ENCODE measurements at regions not wholly inside any gene's neighbourhood (a gene's known extent, or its start where the extent isn't known, plus 50 kb on each side); places are given as distances from the start of the nearest gene placed in this dataset.
A peak's percentile ranks its signal among the peaks of the same experiment; 100 is the strongest.
"Not testable (repeated sequence)": the region's sequence is repeated elsewhere in the genome, so short reads cannot be mapped to it uniquely, and the experiment has no call there.

GRCh38 chr5:106361905-106362304 is 1308.8 kb downstream of the EFNA5 start:
- DNase-seq (ENCODE audit: low read depth): no peak

- peak; percentile 96 for DNase-seq (ENCODE audit: low read depth)
Measured at GRCh38 chr5:106331415-106331814, 1339.3 kb downstream of the EFNA5 start.

- no peak for DNase-seq (ENCODE audit: low read depth)
Measured at GRCh38 chr5:106324356-106324755, 1346.4 kb downstream of the EFNA5 start.

- no peak for DNase-seq (ENCODE audit: low read depth)
Measured at GRCh38 chr5:106321242-106321641, 1349.5 kb downstream of the EFNA5 start.

- DNase-seq (ENCODE audit: low read depth): peak; percentile 53
Measured at GRCh38 chr5:106314221-106314824, 1356.4 kb downstream of the EFNA5 start.

- DNase-seq (ENCODE audit: low read depth): peak; percentile 59
Measured at GRCh38 chr5:106312360-106312759, 1358.4 kb downstream of the EFNA5 start.

GRCh38 chr5:106311230-106311915 is 1359.4 kb downstream of the EFNA5 start:
- DNase-seq (ENCODE audit: low read depth): peak; percentile 44

GRCh38 chr5:106307265-106307664 is 1363.5 kb downstream of the EFNA5 start:
- DNase-seq (ENCODE audit: low read depth): no peak

- no peak for DNase-seq (ENCODE audit: low read depth)
Measured at GRCh38 chr5:106306313-106307028, 1364.3 kb downstream of the EFNA5 start.

- DNase-seq (ENCODE audit: low read depth): peak; percentile 81
Measured at GRCh38 chr5:106303911-106304310, 1366.8 kb downstream of the EFNA5 start.

- DNase-seq (ENCODE audit: low read depth): no peak
Measured at GRCh38 chr5:106292654-106293053, 1378.1 kb downstream of the EFNA5 start.

GRCh38 chr5:106290841-106291240 is 1379.9 kb downstream of the EFNA5 start:
- no peak for DNase-seq (ENCODE audit: low read depth)

- peak; percentile 33 for DNase-seq (ENCODE audit: low read depth)
Measured at GRCh38 chr5:106288979-106289378, 1381.8 kb downstream of the EFNA5 start.

- no peak for DNase-seq (ENCODE audit: low read depth)
Measured at GRCh38 chr5:106277540-106278096, 1393.1 kb downstream of the EFNA5 start.

GRCh38 chr5:106269252-106269843 is 1401.4 kb downstream of the EFNA5 start:
- DNase-seq (ENCODE audit: low read depth): peak; percentile 28

- DNase-seq (ENCODE audit: low read depth): no peak
Measured at GRCh38 chr5:106267256-106267655, 1403.5 kb downstream of the EFNA5 start.

- no peak for DNase-seq (ENCODE audit: low read depth)
Measured at GRCh38 chr5:106262395-106262794, 1408.3 kb downstream of the EFNA5 start.

GRCh38 chr5:106259431-106260090 is 1411.2 kb downstream of the EFNA5 start:
- not testable (repeated sequence) for DNase-seq (ENCODE audit: low read depth)

GRCh38 chr5:106258591-106259125 is 1412.1 kb downstream of the EFNA5 start:
- DNase-seq (ENCODE audit: low read depth): no peak

GRCh38 chr5:106254784-106255183 is 1416.0 kb downstream of the EFNA5 start:
- DNase-seq (ENCODE audit: low read depth): no peak

- not testable (repeated sequence) for DNase-seq (ENCODE audit: low read depth)
Measured at GRCh38 chr5:106246044-106246745, 1424.5 kb downstream of the EFNA5 start.

Data from stromal cell of bone marrow (primary cell).